ENCODE measurements at regions not wholly inside any gene's neighbourhood (a gene's known extent, or its start where the extent isn't known, plus 50 kb on each side); places are given as distances from the start of the nearest gene placed in this dataset.

- TF ChIP-seq CTCF (IDR thresholded peaks at IDR 0.05), result no peak
- no peak for TF ChIP-seq POLR2A (IDR thresholded peaks at IDR 0.05)
These were observed 431.9 kb upstream of the TCF4 start for GRCh38 chr18:56019908-56020307.
